Stimulated activated CD4-positive, alpha-beta T cell treated with anti-CD3 and anti-CD28 coated beads, Interleukin-1b, Interleukin-23, amount 100 ng/mL, for 1 hour (primary cell): ENCODE measurements at regions not wholly inside any gene's neighbourhood (a gene's known extent, or its start where the extent isn't known, plus 50 kb on each side); places are given as distances from the start of the nearest gene placed in this dataset.

ENCODE experiments used
- DNase-seq, 2 donors: peaks; one replicate each; pipeline ENCODE4 v3.0.0-alpha.2; 2020; ENCODE audit warnings: low read depth in 2 of 2

DNA sequence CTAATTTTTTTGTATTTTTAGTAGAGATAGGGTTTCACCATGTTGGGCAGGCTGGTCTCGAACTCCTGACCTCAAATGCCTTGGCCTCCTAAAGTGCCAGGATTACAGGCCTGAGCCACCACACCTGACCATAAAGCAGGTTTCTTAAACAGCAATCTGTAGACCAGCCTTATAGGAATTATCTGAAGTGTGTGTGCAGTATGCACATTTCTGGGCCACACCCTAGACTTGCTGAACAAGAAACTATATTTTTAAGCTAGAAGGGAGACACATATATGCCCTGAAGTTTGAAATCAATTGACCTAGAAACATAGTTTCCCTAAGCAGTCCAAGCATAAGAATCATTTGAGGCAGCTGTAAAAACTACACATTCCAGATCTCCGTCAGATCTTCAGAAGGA, 805.7 kb downstream of the TUSC7 start:
- no peak for DNase-seq

DNA sequence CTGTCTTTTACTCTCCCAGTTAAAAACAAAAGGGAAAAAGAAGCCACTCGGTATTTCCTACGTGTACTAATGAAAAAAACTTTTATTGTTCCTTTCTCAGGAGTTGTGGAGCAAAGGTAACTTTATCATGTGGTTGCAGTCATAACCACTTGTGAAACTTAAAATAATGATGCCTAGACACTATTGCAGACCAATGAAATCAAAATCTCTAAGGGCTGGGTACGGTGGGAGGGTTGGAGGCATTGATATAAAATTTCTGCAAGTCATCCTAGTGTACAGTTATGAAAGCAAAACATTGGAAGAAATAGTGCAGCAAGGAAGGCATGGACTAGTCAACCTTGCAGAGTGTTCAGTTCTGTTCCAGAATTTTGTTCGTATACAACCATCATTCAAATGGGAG, 808.8 kb downstream of the TUSC7 start:
- DNase-seq = no peak

DNA sequence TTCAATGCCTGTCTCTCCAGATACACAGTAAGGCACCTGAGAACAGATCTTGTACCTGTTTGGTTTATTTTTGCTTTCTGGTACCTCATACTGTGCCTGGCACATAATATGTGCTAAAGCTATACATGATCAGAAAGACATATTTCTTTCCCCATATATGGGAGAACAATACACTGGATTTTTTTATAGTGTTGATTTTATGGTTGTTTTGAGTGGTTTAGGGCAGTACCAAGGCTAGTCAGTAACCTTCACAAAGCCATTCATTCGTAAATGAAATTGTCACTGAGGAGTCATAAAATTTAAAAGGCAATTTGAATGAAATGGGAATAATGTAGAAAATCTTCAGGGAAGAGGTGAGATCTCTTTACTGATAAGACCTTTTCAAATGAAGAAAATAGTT, 810.2 kb downstream of the TUSC7 start:
- no peak for DNase-seq

DNA sequence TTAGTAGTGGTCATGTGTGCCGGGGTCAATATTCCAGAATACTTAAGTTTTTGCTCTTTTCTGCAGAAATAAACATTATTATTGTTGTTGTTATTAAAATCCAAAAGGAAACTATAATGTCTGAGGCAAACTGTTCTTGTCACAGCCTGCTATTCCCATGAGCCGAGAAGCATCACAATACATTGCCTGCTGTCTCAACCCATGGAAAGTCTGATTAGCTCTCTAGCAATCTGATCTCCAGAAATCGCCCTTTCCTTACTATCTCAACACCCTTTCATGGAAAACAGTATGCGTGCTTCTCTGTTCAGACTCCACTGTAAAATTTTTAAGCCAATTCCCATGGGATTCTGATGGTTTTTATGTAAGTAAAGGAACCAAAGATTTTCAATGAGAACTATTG, 811.0 kb downstream of the TUSC7 start:
- DNase-seq = no peak

DNA sequence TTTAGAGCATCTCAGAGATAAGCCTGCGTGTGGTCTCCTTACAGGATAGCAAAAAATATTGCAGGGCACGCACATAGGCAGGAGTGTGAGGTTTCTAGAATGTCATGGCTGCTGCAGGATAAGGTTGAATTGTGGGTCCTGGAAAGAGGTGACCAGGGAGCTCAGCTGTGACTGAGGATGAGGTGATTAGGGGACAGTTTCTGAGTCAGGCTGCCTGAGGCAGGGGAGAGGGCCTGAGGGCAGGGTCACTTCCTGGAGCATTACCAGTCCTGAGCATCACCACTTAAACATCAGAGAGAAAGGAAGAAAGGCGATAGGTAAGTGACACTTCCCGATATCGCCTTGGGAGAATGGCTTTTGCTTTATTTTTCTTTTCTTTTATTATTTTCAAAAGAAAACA, 813.8 kb downstream of the TUSC7 start:
- DNase-seq = no peak

DNA sequence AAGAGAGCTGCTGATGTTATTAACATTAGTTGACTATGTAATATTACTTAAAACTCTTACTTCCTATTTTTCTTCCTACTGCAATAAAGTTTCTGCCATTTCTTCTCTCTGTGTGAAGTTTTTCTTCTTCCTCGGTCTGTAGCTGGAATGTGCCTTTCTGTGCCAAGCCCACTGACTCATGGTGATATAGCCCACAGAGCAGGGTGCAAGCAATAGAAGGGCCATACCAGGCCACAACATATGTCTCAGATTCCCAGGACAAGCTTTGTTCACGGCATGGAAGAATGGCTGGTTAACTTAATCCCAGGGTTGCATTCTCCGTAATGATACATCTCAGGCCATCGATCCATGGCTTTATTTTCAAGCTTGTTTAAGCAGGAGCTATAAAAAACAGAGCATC, 815.3 kb downstream of the TUSC7 start:
- no peak for DNase-seq

DNA sequence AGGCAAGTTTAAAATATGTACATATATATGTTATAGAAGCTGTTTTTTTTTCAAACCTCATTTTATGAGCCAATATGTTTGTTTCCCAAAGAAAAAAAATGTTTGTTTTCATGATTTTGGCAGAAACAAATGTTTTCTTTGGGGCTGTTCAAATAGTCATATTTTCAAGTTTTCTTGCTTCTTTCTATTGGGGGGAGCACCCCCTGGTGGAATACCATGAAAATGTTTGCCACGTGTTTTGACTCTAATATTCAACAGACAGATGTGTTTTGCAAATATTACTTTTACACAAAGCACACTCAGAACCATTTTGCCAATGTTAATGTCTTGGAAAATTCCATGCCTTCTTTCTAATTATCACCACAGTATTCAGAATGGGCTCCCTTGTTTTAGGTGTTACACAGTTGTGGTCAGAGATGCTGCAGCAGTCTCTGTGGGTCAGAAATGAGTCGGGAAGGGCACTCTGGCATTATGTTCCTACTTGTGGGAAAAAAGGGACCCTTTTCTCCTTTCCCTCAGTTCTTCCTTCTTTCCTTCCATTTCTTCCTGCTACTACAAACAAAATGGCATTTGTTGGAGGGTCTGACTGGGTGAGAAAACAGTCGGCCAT, 817.0 kb downstream of the TUSC7 start:
- no peak for DNase-seq

DNA sequence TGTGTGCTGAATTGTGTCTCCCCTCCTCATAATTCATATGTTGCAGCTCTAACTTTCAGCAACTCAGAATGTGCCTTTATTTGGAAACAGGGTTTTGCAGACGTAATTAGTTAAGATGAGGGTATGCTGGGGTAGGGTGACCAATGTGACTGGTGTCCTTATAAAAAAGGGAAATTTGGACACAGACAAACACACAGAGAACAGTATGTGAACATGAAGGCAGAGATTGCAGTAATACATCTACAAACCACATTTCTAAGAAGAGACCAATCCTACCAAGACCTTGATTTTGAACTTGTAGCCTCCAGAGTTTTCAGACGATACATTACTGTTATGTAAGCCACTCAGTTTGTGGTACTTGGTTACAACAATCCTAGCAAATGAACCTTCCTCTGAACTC, 817.8 kb downstream of the TUSC7 start:
- no peak for DNase-seq

DNA sequence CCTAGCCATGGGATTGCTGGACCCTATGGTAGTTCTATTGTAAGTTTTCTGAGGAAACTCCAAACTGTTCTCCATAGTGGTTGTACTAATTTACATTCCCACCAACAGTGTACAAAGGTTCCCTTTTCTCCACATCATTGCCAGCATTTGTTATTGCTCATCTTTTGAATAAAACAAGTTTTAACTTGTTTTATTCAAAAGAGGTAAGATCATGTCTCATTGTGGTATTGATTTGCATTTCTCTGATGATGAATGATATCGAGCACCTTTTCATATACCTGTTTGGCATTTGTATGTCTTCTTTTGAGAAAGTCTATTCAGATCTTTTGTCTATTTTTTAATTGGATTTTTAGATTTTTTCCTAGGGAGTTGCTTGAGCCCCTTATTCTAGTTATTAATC, 819.1 kb downstream of the TUSC7 start:
- DNase-seq = no peak

DNA sequence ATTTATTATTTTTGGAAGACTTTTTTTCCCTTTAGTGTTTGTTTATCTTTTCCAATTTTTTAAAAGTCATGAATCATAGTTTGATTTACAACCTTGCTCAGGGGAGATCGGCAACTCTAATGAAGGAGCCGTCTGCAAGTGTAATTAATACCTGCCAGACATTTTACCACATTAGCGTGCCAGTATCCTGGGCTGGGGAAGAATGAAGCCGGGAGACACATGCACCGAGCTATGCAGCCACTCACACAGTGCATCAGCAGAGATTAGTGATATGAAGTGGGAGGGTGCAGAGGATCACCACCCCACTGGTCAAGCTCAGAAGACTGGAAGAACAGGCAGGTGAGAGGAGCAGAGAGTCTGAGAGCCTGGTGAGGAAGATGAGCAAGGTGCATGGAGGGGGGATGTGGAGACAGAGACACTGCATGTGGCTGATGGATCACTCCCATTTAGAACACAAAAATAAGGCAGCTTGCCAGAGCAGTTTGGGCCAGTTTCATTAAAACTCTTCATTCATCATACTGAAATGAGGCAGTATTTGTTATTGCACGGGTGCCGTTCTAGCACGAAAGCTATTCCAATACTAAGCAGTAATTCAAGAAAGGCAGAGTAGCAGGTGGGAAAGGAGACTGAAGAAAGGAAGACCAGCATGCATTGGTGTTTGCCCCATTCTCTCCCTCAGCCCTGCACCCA, 821.6 kb downstream of the TUSC7 start:
- DNase-seq = no peak

DNA sequence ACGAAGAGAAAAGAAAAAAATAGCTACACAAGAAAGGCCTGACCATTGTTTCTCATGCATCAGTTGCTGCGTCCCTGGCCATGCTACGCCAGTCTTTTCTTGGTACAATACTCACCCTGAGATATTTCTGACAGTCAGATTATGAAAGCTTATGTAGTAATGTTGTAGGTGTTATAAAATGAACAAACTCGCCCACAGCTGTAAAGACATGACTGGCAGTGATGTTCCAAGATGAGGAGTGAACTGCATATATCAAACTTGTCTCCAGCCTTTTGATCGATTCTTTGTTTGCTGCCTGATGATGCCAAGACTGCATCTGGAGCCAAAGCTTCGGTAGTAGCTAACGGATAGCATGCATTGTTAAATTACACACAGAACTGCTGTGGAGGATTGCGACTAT, 822.7 kb downstream of the TUSC7 start:
- DNase-seq = no peak

DNA sequence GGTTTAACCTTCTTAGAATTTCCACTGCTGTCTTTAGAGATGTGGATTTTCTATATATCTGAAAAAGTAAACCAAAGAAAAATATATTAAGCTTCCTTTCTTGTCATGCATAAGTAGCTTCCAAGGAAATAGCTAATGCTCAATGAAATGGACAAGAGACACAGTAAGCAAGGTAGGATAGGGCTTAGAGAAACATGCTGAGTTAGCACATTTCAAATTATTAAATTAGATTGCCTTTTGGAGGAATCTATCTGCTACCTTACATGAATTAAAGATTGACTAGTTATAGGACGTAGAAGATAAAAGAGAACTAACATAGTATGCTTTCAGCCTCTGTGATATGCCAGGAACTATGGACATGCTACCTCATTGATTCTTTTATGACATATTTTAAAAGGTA, 824.6 kb downstream of the TUSC7 start:
- no peak for DNase-seq

DNA sequence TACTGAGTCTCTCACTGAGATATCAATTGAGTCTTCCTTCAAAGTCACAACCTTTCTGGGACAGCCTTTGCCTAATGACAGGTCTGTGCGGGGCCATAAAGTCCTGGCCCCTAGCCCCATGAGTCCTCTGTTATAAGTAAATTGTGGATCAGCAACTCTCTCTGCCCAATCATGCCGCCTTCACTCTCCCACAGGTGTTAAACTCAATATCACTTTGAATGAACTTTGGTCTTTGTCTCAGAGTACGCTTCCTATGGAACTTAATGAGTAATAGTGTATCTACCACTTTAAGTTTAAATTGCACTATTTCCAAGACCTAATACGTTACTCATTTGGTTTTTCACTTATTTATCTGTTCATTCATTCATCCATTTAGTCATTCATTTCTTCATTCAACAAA, 826.4 kb downstream of the TUSC7 start:
- DNase-seq = no peak

DNA sequence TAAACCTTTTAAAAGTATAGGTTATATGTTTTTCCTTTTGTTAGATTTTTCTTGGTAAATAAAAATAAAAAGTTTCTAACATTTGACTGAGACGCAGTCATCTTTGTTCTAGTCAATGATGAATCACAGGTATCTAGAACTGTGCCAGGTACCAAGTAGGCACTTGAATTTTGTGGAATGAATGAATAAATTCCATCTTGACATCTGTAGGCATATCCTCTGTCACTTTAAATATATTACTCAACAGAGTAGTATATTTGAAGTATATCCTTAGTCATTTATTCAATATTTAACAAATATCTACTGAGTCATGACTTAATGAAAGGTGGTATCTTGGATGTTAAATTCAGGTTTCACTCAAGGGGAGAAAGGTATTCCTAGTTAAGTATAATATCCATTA, 828.4 kb downstream of the TUSC7 start:
- DNase-seq = no peak

DNA sequence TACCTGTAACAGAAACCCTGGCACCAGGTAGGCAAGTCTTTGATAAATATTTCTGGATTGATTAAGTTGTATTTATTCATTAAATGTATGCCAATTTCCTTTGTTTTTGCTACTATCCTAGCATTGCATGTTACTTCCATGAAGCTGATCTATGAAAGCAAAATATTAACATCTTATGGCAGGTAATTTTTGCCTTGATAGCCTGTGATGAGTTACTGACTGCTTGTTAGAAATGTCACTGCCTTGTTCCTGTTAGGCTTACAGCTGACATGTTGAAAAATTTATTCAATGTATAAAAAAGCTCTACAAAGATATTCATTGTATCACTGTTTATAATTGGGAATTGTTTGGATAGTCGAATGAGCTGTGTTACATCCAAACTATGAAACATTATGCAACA, 830.1 kb downstream of the TUSC7 start:
- DNase-seq = no peak

DNA sequence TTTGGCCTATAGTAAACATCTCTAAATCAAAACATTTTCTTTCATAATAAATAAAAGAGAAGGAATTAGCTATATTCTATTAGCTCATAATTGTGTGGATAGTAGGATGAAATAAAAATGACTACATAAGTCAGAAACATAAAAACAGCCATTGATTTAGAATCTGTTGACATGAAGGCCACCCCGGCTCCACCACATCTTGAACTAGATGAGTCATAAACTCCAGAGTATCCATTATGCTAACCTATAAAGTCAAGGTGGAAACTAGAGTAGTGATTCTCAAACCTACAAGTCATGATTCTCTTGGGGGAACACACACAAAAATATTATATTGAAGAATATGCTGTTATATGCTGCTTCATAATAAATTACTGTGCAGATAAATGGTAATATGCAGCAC, 831.0 kb downstream of the TUSC7 start:
- DNase-seq = no peak

DNA sequence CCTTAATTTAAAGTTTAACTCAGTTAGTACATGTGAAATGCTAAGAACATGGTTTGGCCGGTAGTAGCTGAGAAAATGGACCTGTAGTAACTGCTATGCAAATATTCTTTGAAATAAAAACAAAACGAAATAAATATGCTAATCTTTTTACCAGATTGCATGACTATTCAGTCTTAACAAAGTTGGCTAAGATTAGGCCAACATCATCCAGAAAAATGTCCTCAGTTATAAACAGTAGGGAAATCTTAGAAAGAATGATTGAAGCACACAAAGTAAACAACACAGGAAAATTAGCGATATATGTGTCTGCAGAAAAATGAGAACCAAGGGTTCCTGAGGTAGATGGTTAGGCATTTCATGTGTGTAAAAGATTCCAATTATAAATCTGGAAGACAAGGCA, 832.1 kb downstream of the TUSC7 start:
- no peak for DNase-seq

DNA sequence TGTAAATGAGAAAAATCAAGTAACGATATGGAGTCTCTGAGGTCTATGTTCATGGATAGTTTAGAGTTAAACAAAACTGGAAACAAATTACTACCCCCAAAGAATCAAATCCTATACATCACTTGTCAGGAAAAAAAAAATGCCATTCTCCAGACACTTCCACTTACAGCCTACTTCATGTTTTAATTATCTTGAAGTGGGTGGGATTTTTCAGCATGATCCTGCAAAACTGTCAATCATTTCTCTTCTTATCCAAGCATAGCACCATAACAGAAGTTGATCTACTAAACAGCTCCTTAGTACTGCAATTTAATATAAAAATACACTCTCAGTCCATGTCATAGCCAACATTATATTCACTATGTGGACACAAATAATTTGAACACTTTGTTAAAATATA, 833.9 kb downstream of the TUSC7 start:
- DNase-seq = no peak

DNA sequence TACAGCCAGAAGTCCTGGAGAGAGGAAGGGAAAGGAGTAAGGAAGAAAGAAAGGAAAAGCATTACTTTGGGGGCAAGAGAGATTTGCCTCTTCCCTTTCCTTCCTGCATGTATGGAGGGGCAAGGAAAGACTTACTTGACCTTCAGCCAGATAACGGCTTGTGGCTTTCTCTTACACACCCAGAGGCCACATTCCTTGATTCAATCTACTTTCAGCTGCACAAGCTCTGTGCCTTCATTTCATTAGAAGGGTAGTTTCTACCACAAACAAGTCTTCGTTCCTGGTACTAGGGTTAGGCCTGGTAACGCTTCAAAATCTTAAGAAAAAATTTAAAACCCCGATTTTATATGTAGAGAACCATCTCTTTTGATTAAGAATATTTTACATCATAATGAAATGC, 835.9 kb downstream of the TUSC7 start:
- no peak for DNase-seq

DNA sequence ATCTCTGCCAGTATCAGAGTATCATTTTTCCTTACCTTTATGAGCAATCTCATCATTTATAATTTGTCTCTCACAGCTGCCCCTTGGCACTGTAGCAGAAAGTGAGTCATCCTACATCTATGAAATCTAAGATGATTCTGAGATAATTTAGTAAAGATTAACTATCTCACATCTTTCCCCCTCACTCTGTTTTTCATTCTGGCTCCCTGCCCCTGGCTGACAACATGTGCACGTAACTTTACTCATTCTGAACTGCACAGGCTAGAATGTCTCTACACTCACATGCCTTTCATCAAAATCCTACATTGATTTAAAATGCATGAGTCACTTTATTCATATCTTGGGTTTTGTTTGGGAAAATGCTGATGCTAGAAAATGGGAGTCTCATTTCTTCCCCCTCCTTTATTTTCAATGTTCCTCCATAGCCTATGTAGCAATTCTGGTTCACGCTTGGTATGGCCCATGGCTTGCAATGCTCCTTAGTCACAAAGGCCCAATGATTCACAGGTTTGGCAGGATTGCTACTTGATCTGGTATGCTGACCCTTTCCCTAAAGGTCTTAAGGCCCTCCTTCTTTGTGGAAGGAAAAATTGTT, 838.5 kb downstream of the TUSC7 start:
- DNase-seq = no peak

DNA sequence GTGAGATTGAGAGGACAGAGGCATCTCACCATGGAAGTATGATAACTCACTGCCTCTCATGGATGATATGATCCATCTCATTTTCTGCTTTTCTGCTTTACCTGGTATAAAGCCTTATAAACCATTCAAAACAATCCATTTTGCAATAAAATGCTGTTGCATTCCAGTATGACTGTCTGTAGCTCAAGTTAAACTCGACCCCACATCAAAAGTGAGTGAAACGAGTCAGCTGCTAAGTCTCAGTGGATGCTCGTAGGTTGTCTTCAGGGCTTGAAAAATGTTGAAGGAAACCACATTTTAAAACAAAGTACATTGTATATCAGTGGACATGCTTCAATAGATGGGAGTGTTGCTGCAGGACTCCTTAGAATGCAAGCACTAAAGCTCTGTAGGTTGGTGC, 839.0 kb downstream of the TUSC7 start:
- DNase-seq = no peak

DNA sequence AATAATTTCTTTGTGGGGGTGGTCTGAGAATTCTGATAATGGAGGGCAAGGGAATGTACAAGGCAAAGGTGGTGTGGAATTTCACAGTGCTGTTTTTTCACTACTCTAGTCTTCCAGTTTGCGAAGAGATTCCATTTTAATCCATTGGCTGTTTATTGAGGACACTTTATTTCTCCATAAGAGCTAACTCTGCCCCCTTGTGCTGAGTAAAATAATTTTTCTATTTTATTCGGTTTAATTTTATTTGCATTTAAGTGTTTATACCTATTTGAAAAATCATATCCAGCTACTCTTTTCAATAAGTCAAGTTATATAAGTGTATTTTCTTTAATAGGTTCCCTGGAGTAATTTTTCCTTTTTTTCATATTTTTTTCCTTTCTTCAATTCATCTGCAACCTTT, 840.1 kb downstream of the TUSC7 start:
- no peak for DNase-seq

DNA sequence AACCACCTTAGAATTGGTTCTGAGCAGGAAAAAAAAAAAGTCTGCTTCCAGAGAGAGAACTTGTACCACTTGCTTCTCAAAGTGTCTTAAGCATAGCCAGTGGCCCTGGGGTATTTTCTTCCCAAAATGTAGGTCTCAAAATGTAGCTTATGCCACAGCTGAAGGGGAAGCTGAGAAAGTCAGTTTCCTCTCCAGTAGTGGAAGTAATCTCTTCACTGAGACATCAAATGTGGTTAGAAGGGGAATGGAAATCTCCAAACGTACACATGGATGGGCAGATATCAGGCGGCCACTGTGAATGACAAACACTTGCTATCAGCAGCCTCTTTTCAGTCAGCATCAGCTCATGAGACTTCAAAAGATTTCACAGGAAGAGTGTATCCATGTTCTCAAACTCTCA, 841.2 kb downstream of the TUSC7 start:
- DNase-seq = no peak

DNA sequence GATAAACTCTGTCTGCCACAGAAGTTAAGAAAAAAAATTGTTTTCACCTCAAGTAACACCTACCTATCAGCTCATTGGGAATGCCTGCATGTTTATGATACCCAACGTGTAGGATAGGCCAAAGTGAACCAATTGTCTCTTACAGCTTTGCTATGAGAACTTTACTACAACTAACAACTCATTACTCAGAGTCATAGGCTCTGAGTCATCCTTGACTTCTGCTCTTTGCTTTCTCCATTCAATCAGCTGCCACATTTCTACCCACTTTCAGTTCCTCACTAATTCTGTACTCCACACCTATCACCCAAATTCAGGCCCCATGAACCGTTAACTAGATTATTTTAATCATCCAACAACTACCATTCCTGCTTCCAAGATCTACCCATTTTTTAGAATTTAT, 843.9 kb downstream of the TUSC7 start:
- DNase-seq = no peak
